Neural cell (in vitro differentiated cells): ENCODE measurements at regions not wholly inside any gene's neighbourhood (a gene's known extent, or its start where the extent isn't known, plus 50 kb on each side); places are given as distances from the start of the nearest gene placed in this dataset.

Source experiments
- CTCF ChIP-seq: fragments of 450-650 bp; IDR thresholded peaks from 2 replicates; pipeline ENCODE4 v1.5.1; 2014; ENCODE audit warnings: antibody characterized with exemption, mild to moderate bottlenecking, moderate library complexity; ENCODE audit not compliant: poor library complexity, severe bottlenecking
- EP300 ChIP-seq: fragments of 450-650 bp; conservative IDR thresholded peaks from 2 replicates; pipeline ENCODE4 v1.6.1; 2014; ENCODE audit warnings: antibody characterized with exemption, mild to moderate bottlenecking, moderate library complexity; ENCODE audit not compliant: poor library complexity, severe bottlenecking
- EZH2 ChIP-seq: fragments of 200-600, 300-800 bp; shearing (Covaris generic), sonication (generic); IDR thresholded peaks from 2 replicates; pipeline ENCODE4 v1.6.1; 2014; ENCODE audit warnings: antibody characterized with exemption, low read length, borderline replicate concordance, mild to moderate bottlenecking; ENCODE audit not compliant: insufficient read depth, poor library complexity, severe bottlenecking
- MXI1 ChIP-seq: fragments of 450-650 bp; conservative IDR thresholded peaks from 2 replicates; pipeline ENCODE4 v1.6.1; 2014; ENCODE audit warnings: antibody characterized with exemption, mild to moderate bottlenecking; ENCODE audit not compliant: poor library complexity, severe bottlenecking
- POLR2AphosphoS5 ChIP-seq: IDR thresholded peaks from 2 replicates; pipeline ENCODE4 v1.6.1; 2012
- RAD21 ChIP-seq: fragments of 450-650 bp; conservative IDR thresholded peaks from 2 replicates; pipeline ENCODE4 v1.6.1; 2014; ENCODE audit warnings: antibody characterized with exemption, mild to moderate bottlenecking, moderate library complexity
- REST ChIP-seq: IDR thresholded peaks from 2 replicates; pipeline ENCODE4 v1.6.1; 2012; ENCODE audit warnings: borderline replicate concordance
- SMC3 ChIP-seq: fragments of 450-650 bp; conservative IDR thresholded peaks from 2 replicates; pipeline ENCODE4 v1.6.1; 2014; ENCODE audit warnings: antibody characterized with exemption, mild to moderate bottlenecking, moderate library complexity; ENCODE audit not compliant: poor library complexity
- TAF1 ChIP-seq: IDR thresholded peaks from 2 replicates; pipeline ENCODE4 v1.6.1; 2012; ENCODE audit warnings: low read depth

GRCh38 chr13:50080203-50080910 lies 65.1 kb downstream of the KCNRG start:
- TF ChIP-seq CTCF (no peak), POLR2AphosphoS5 (peak; percentile 37), REST (no peak), MXI1 (peak; percentile 10), TAF1 (no peak), EZH2 (no peak), EP300 (no peak), RAD21 (no peak), SMC3 (no peak)
